HepG2 (cell line): ENCODE measurements at regions not wholly inside any gene's neighbourhood (a gene's known extent, or its start where the extent isn't known, plus 50 kb on each side); places are given as distances from the start of the nearest gene placed in this dataset.

Source experiments
- FOXA1 ChIP-seq, 2 experiments: fragments of 450-650 bp in 1 of 2; sonication (generic) in 1 of 2; formaldehyde crosslinking in 1 of 2; IDR thresholded peaks; 2 replicates each; pipeline versions ENCODE4 v1.4.0 to v1.6.1; 2016 to 2020; ENCODE audit warnings: missing genetic modification reagents in 1 of 2
- GABPA ChIP-seq, 2 experiments: IDR thresholded peaks; 2 replicates each; pipeline ENCODE4 v1.6.1; 2011 to 2016; ENCODE audit warnings: low read depth in 2 of 2, low read length in 1 of 2, missing biosample characterization in 1 of 2, missing genetic modification characterization in 1 of 2
- SP1 ChIP-seq, 2 experiments: fragments of 450-650 bp in 1 of 2; sonication (generic) in 1 of 2; formaldehyde crosslinking in 1 of 2; IDR thresholded peaks; 2 replicates each; pipeline versions ENCODE4 v1.4.0 to v1.6.1; 2016 to 2020; ENCODE audit warnings: missing genetic modification reagents in 1 of 2
- TBP ChIP-seq: sonication (generic); formaldehyde crosslinking; IDR thresholded peaks from 2 replicates; pipeline ENCODE4 v1.5.0; 2020; ENCODE audit warnings: missing genetic modification reagents
- TF ChIP-seq, protein P1 (sequence below): sonication (generic); formaldehyde crosslinking; IDR thresholded peaks from 2 replicates; pipeline ENCODE4 v1.4.0; 2020; ENCODE audit warnings: low read depth, mild to moderate bottlenecking, missing genetic modification reagents
- TF ChIP-seq, protein P2 (sequence below): sonication (generic); formaldehyde crosslinking; IDR thresholded peaks from 2 replicates; pipeline ENCODE4 v1.5.0; 2020; ENCODE audit warnings: mild to moderate bottlenecking, missing genetic modification reagents, moderate library complexity
- TF ChIP-seq, protein P3 (sequence below): sonication (generic); formaldehyde crosslinking; conservative IDR thresholded peaks from 2 replicates; pipeline ENCODE4 v1.4.0; 2020; ENCODE audit warnings: missing genetic modification reagents

DNA sequence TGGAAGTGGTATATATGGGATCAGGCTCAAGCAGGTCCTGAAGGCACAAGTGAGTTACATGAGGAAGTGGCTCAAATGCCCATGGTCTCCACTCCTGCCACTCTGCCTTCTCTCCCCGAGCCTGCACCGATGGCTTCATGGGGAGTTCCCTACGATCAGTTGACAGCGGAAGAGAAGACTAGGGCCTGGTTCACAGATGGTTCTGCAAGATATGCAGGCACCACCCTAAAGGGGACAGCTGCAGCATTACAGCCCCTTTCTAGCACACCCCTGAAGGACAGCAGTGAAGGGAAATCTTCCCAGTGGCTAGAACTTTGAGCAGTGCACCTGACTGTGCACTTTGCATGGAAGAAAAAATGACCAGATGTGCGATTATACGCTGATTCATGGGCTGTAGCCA, 95.3 kb downstream of the HOXA1 start:
- TF ChIP-seq SP1 (IDR thresholded peaks at IDR 0.05), result no peak
- no peak for TF ChIP-seq SP1 (CRISPR knock-in tag; IDR thresholded peaks at IDR 0.05)
- no peak for TF ChIP-seq FOXA1 (IDR thresholded peaks at IDR 0.05)
- TF ChIP-seq FOXA1 (CRISPR knock-in tag; IDR thresholded peaks at IDR 0.05), result no peak
- TF ChIP-seq, protein P1, sequence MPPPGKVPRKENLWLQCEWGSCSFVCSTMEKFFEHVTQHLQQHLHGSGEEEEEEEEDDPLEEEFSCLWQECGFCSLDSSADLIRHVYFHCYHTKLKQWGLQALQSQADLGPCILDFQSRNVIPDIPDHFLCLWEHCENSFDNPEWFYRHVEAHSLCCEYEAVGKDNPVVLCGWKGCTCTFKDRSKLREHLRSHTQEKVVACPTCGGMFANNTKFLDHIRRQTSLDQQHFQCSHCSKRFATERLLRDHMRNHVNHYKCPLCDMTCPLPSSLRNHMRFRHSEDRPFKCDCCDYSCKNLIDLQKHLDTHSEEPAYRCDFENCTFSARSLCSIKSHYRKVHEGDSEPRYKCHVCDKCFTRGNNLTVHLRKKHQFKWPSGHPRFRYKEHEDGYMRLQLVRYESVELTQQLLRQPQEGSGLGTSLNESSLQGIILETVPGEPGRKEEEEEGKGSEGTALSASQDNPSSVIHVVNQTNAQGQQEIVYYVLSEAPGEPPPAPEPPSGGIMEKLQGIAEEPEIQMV (CRISPR knock-in tag), result no peak
- TF ChIP-seq, protein P2, sequence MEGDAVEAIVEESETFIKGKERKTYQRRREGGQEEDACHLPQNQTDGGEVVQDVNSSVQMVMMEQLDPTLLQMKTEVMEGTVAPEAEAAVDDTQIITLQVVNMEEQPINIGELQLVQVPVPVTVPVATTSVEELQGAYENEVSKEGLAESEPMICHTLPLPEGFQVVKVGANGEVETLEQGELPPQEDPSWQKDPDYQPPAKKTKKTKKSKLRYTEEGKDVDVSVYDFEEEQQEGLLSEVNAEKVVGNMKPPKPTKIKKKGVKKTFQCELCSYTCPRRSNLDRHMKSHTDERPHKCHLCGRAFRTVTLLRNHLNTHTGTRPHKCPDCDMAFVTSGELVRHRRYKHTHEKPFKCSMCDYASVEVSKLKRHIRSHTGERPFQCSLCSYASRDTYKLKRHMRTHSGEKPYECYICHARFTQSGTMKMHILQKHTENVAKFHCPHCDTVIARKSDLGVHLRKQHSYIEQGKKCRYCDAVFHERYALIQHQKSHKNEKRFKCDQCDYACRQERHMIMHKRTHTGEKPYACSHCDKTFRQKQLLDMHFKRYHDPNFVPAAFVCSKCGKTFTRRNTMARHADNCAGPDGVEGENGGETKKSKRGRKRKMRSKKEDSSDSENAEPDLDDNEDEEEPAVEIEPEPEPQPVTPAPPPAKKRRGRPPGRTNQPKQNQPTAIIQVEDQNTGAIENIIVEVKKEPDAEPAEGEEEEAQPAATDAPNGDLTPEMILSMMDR, result no peak
- TF ChIP-seq TBP (CRISPR knock-in tag), result no peak
- TF ChIP-seq GABPA (IDR thresholded peaks at IDR 0.05; ENCODE audit: low read depth, low read length), result no peak
- TF ChIP-seq GABPA (CRISPR knock-in tag; IDR thresholded peaks at IDR 0.05; ENCODE audit: low read depth), result no peak
- TF ChIP-seq, protein P3, sequence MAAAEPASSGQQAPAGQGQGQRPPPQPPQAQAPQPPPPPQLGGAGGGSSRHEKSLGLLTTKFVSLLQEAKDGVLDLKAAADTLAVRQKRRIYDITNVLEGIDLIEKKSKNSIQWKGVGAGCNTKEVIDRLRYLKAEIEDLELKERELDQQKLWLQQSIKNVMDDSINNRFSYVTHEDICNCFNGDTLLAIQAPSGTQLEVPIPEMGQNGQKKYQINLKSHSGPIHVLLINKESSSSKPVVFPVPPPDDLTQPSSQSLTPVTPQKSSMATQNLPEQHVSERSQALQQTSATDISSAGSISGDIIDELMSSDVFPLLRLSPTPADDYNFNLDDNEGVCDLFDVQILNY, result no peak
